ENCODE measurements at regions not wholly inside any gene's neighbourhood (a gene's known extent, or its start where the extent isn't known, plus 50 kb on each side); places are given as distances from the start of the nearest gene placed in this dataset.
A peak's percentile ranks its signal among the peaks of the same experiment; 100 is the strongest.

- Mint-ChIP-seq H3K36me3 (ENCODE audit: low read depth) (no peaks in the 10 kb centered on the region), H3K27ac (no peak overlapping the region)
These were observed 166.7 kb downstream of the LACC1 start for GRCh38 chr13:44046428-44046827.

More at GRCh38 chr13:44046428-44046827, 166.7 kb downstream of the LACC1 start:
- Histone ChIP-seq H3K27me3 (ENCODE audit: insufficient read depth) (no peaks in the 10 kb centered on the region), H4K20me1 (replicated peaks; ENCODE audit: insufficient read depth) (no peaks in the 10 kb centered on the region), H3K9me2 (ENCODE audit: insufficient read depth) (no peaks in the 10 kb centered on the region), H3K4me3 (no peak overlapping the region), H3F3A (replicated peaks; ENCODE audit: low read depth) (no peaks in the 10 kb centered on the region), H3K27ac (ENCODE audit: low read depth) (no peak overlapping the region), H3K79me2 (replicated peaks; ENCODE audit: insufficient read depth) (no peaks in the 10 kb centered on the region), H3K36me3 (ENCODE audit: insufficient read depth) (no peaks in the 10 kb centered on the region), H3K4me1 (ENCODE audit: insufficient read depth) (no peaks in the 10 kb centered on the region), H2AFZ (peak overlapping the region; percentile 38; the same call in 1 of the 2 replicates), H3K4me2 (no peak overlapping the region)
- H3K9me3 Mint-ChIP-seq: no peaks in the 10 kb centered on the region
- ATAC-seq (no peak), DNase-seq (ENCODE audit: low spot score) (no peak)
- no peaks in the 10 kb centered on the region for H3K27me3 Mint-ChIP-seq (ENCODE audit: insufficient read depth, low read depth, poor library complexity)
- H3K4me3 Mint-ChIP-seq: no peak overlapping the region
- TF ChIP-seq EZH2 (IDR thresholded peaks at IDR 0.05; ENCODE audit: low read depth, unreplicated experiment) (no peak), ZNF114 (CRISPR knock-in tag; IDR thresholded peaks at IDR 0.05) (no peak), CTCF (conservative IDR thresholded peaks at IDR 0.05; ENCODE audit: low read depth in 2 of 2) (no peak), REST (IDR thresholded peaks at IDR 0.05; ENCODE audit: unreplicated experiment) (no peak), EZH2phosphoT487 (IDR thresholded peaks at IDR 0.05; ENCODE audit: unreplicated experiment) (no peak), ETS1 (IDR thresholded peaks at IDR 0.05) (no peak), CREB1 (CRISPR knock-in tag; IDR thresholded peaks at IDR 0.05; ENCODE audit: low read depth) (no peak), STAT1 (IDR thresholded peaks at IDR 0.05; ENCODE audit: unreplicated experiment) (no peak), POLR2AphosphoS5 (IDR thresholded peaks at IDR 0.05; ENCODE audit: low read depth) (no peak), NANOG (IDR thresholded peaks at IDR 0.05; ENCODE audit: borderline replicate concordance) (no peak), ZNF462 (CRISPR knock-in tag; IDR thresholded peaks at IDR 0.05) (no peak), JUNB (IDR thresholded peaks at IDR 0.05; ENCODE audit: unreplicated experiment) (no peak), ZNF331 (CRISPR knock-in tag; IDR thresholded peaks at IDR 0.05; ENCODE audit: low read depth) (no peak)
- H3K4me1 Mint-ChIP-seq: peaks cover 22% of the 10 kb centered on the region
